ENCODE measurements at regions not wholly inside any gene's neighbourhood (a gene's known extent, or its start where the extent isn't known, plus 50 kb on each side); places are given as distances from the start of the nearest gene placed in this dataset.

- H3K9me3 ChIP-seq (ENCODE audit: insufficient read depth, low read length) = no peaks in the 10 kb centered on the region
- no peaks in the 10 kb centered on the region for H3F3A ChIP-seq (ENCODE audit: insufficient read depth)
- peak overlapping the region; percentile 43 for H2AFZ ChIP-seq (ENCODE audit: low read depth, low read length, severe bottlenecking)
- no peak overlapping the region for H3K4me3 ChIP-seq (ENCODE audit: insufficient read depth, low read length, poor library complexity, severe bottlenecking)
- H3K9ac ChIP-seq (ENCODE audit: low read length) = no peak overlapping the region
- no peak overlapping the region for H3K4me2 ChIP-seq (ENCODE audit: low read depth, low read length, poor library complexity, severe bottlenecking)
- TF ChIP-seq CTCF (IDR thresholded peaks at IDR 0.05; ENCODE audit: insufficient read depth, low read length, poor library complexity, severe bottlenecking) = no peak
- TF ChIP-seq EZH2phosphoT487 (conservative IDR thresholded peaks at IDR 0.05; ENCODE audit: low read length) = no peak
- no peak overlapping the region for H3K27ac ChIP-seq (ENCODE audit: low read depth, low read length)
- no peaks in the 10 kb centered on the region for H3K27me3 ChIP-seq (ENCODE audit: low read length)
- no peaks in the 10 kb centered on the region for H3K79me2 ChIP-seq (ENCODE audit: insufficient read depth, low read length)
- no peaks in the 10 kb centered on the region for H3K9me2 ChIP-seq (replicated peaks; ENCODE audit: insufficient read depth, low read length)
- no peaks in the 10 kb centered on the region for H4K20me1 ChIP-seq (ENCODE audit: low read depth, low read length)
- no peaks in the 10 kb centered on the region for H3K36me3 ChIP-seq (ENCODE audit: low read length)
Measured at GRCh38 chr12:31778687-31779086, 49.9 kb upstream of the AMN1 start.
